CD4-positive, CD25-positive, alpha-beta regulatory T cell (primary cell): ENCODE measurements at regions not wholly inside any gene's neighbourhood (a gene's known extent, or its start where the extent isn't known, plus 50 kb on each side); places are given as distances from the start of the nearest gene placed in this dataset.

Experiments used
- ATAC-seq, 2 donors: fragments of 150-1000 bp; cut with Tn5 transposase; one replicate each; pipeline ENCODE4 v1.10.0; 2021; ENCODE audit warnings: low read depth in 2 of 2, moderate number of reproducible peaks in 2 of 2, moderate library complexity in 1 of 2
- DNase-seq, 3 donors: peaks; one replicate each; pipeline versions ENCODE4 v3.0.0 to v3.0.0-alpha.2; 2012 to 2022; ENCODE audit warnings: mixed read lengths in 1 of 3
- H3K27ac ChIP-seq: one replicate; pipeline ENCODE4 v1.7.0; 2013; ENCODE audit warnings: mild to moderate bottlenecking, low read length; ENCODE audit not compliant: insufficient read depth, poor library complexity, severe bottlenecking
- H3K27me3 ChIP-seq: one replicate; pipeline ENCODE4 v1.7.0; 2013; ENCODE audit warnings: low read length; ENCODE audit not compliant: control insufficient read depth, insufficient read depth
- H3K36me3 ChIP-seq: one replicate; pipeline ENCODE4 v1.7.0; 2013; ENCODE audit warnings: mild to moderate bottlenecking, low read length, moderate library complexity; ENCODE audit not compliant: control insufficient read depth, insufficient read depth
- H3K4me1 ChIP-seq: 2 replicates; pipeline ENCODE4 v1.7.0; 2013; ENCODE audit warnings: mild to moderate bottlenecking, low read length; ENCODE audit not compliant: insufficient read depth, control insufficient read depth, poor library complexity, severe bottlenecking
- H3K4me3 ChIP-seq: one replicate; pipeline ENCODE4 v1.7.0; 2013; ENCODE audit warnings: low read depth, mild to moderate bottlenecking, low read length, moderate library complexity
- H3K9me3 ChIP-seq, 2 experiments: 1 replicate in 1 of 2; 2 replicates in 1 of 2; pipeline ENCODE4 v1.7.0; 2013; ENCODE audit warnings: low read length in 2 of 2, mild to moderate bottlenecking in 1 of 2, moderate library complexity in 1 of 2; ENCODE audit not compliant: control insufficient read depth in 2 of 2
- H3K27ac Mint-ChIP-seq, 3 donors: one replicate each; pipeline ENCODE4 v1.8.0; 2020 to 2022; ENCODE audit warnings: mild to moderate bottlenecking in 3 of 3, mixed read lengths in 3 of 3, moderate library complexity in 2 of 3
- H3K27me3 Mint-ChIP-seq: one replicate; pipeline ENCODE4 v1.8.0; 2022; ENCODE audit warnings: mild to moderate bottlenecking, mixed read lengths
- H3K36me3 Mint-ChIP-seq: one replicate; pipeline ENCODE4 v1.8.0; 2020; ENCODE audit warnings: mixed read lengths
- H3K4me1 Mint-ChIP-seq, 4 donors: one replicate each; pipeline ENCODE4 v1.8.0; 2020 to 2022; ENCODE audit warnings: mixed read lengths in 4 of 4, mild to moderate bottlenecking in 1 of 4
- H3K4me3 Mint-ChIP-seq, 4 donors: one replicate each; pipeline ENCODE4 v1.8.0; 2020 to 2022; ENCODE audit warnings: mild to moderate bottlenecking in 4 of 4, mixed read lengths in 4 of 4, moderate library complexity in 3 of 4
- H3K9me3 Mint-ChIP-seq, 7 donors: one replicate each; pipeline ENCODE4 v1.8.0; 2020 to 2022; ENCODE audit warnings: mixed read lengths in 7 of 7, mild to moderate bottlenecking in 3 of 7, moderate library complexity in 2 of 7

- ATAC-seq = no peak
- H3K4me1 Mint-ChIP-seq = no peaks in the 10 kb centered on the region
- no peaks in the 10 kb centered on the region for H3K27me3 Mint-ChIP-seq
- H3K36me3 ChIP-seq = no peaks in the 10 kb centered on the region
- H3K27ac Mint-ChIP-seq = no peak overlapping the region
- no peaks in the 10 kb centered on the region for H3K4me1 ChIP-seq
- no peak overlapping the region for H3K27ac ChIP-seq
- no peaks in the 10 kb centered on the region for H3K36me3 Mint-ChIP-seq
- H3K9me3 Mint-ChIP-seq = peaks cover 1 to 16% (median 7%) of the 10 kb centered on the region in 7 donors
- no peak for DNase-seq
- H3K4me3 Mint-ChIP-seq = no peak overlapping the region
- no peaks in the 10 kb centered on the region for H3K27me3 ChIP-seq
- H3K9me3 ChIP-seq = no peaks in the 10 kb centered on the region
- no peak overlapping the region for H3K4me3 ChIP-seq
Measured at GRCh38 chr7:120169996-120170783, 102.8 kb upstream of the KCND2 start.

- Histone ChIP-seq H3K27me3 (no peaks in the 10 kb centered on the region), H3K4me1 (no peaks in the 10 kb centered on the region), H3K9me3 (no peaks in the 10 kb centered on the region), H3K4me3 (no peak overlapping the region), H3K27ac (no peak overlapping the region), H3K36me3 (no peaks in the 10 kb centered on the region)
- H3K4me1 Mint-ChIP-seq = no peaks in the 10 kb centered on the region
- ATAC-seq = no peak
- no peaks in the 10 kb centered on the region for H3K36me3 Mint-ChIP-seq
- no peak overlapping the region for H3K4me3 Mint-ChIP-seq
- no peak overlapping the region for H3K27ac Mint-ChIP-seq
- peaks cover 1 to 14% (median 5%) of the 10 kb centered on the region in 7 donors for H3K9me3 Mint-ChIP-seq
- no peaks in the 10 kb centered on the region for H3K27me3 Mint-ChIP-seq
- no peak for DNase-seq
Measured at GRCh38 chr7:120170834-120171233, 102.1 kb upstream of the KCND2 start.

GRCh38 chr7:120171406-120171805 is 101.6 kb upstream of the KCND2 start:
- no peaks in the 10 kb centered on the region for H3K9me3 ChIP-seq
- Mint-ChIP-seq H3K27ac (no peak overlapping the region), H3K4me3 (no peak overlapping the region), H3K4me1 (no peaks in the 10 kb centered on the region), H3K9me3 (peaks cover 0 to 10% (median 2%) of the 10 kb centered on the region in 7 donors), H3K36me3 (no peaks in the 10 kb centered on the region), H3K27me3 (no peaks in the 10 kb centered on the region)
- no peak overlapping the region for H3K4me3 ChIP-seq
- no peaks in the 10 kb centered on the region for H3K36me3 ChIP-seq
- H3K27me3 ChIP-seq = no peaks in the 10 kb centered on the region
- no peak overlapping the region for H3K27ac ChIP-seq
- no peak for ATAC-seq
- no peak for DNase-seq
- H3K4me1 ChIP-seq = no peaks in the 10 kb centered on the region

GRCh38 chr7:120180221-120180620 is 92.8 kb upstream of the KCND2 start:
- Histone ChIP-seq H3K4me3 (no peak overlapping the region), H3K4me1 (no peaks in the 10 kb centered on the region), H3K27me3 (no peaks in the 10 kb centered on the region), H3K27ac (no peak overlapping the region), H3K36me3 (no peaks in the 10 kb centered on the region), H3K9me3 (peaks cover 2 to 7% of the 10 kb centered on the region in 2 experiments)
- H3K4me3 Mint-ChIP-seq = no peak overlapping the region
- no peak for DNase-seq
- H3K36me3 Mint-ChIP-seq = no peaks in the 10 kb centered on the region
- H3K27me3 Mint-ChIP-seq = no peaks in the 10 kb centered on the region
- no peaks in the 10 kb centered on the region for H3K4me1 Mint-ChIP-seq
- ATAC-seq = no peak
- no peak overlapping the region for H3K27ac Mint-ChIP-seq
- peaks cover 3 to 8% (median 7%) of the 10 kb centered on the region in 7 donors for H3K9me3 Mint-ChIP-seq

- H3K36me3 ChIP-seq = no peaks in the 10 kb centered on the region
- H3K4me3 Mint-ChIP-seq = no peak overlapping the region
- H3K27me3 ChIP-seq = no peaks in the 10 kb centered on the region
- H3K9me3 Mint-ChIP-seq = peaks cover 3 to 8% (median 6%) of the 10 kb centered on the region in 7 donors
- no peaks in the 10 kb centered on the region for H3K4me1 ChIP-seq
- H3K27ac ChIP-seq = no peak overlapping the region
- peaks cover 2 to 7% of the 10 kb centered on the region in 2 experiments for H3K9me3 ChIP-seq
- no peak overlapping the region for H3K4me3 ChIP-seq
- no peaks in the 10 kb centered on the region for H3K4me1 Mint-ChIP-seq
- no peaks in the 10 kb centered on the region for H3K27me3 Mint-ChIP-seq
- H3K36me3 Mint-ChIP-seq = no peaks in the 10 kb centered on the region
- ATAC-seq (no peak), DNase-seq (no peak)
- no peak overlapping the region for H3K27ac Mint-ChIP-seq
Measured at GRCh38 chr7:120181499-120181898, 91.5 kb upstream of the KCND2 start.

- H3K9me3 ChIP-seq = no peaks in the 10 kb centered on the region
- no peak overlapping the region for H3K27ac ChIP-seq
- Mint-ChIP-seq H3K27me3 (no peaks in the 10 kb centered on the region), H3K9me3 (peaks cover 3 to 9% (median 5%) of the 10 kb centered on the region in 7 donors), H3K27ac (no peak overlapping the region), H3K4me3 (no peak overlapping the region), H3K36me3 (no peaks in the 10 kb centered on the region), H3K4me1 (no peaks in the 10 kb centered on the region)
- H3K27me3 ChIP-seq = no peaks in the 10 kb centered on the region
- no peak for ATAC-seq
- no peak for DNase-seq
- H3K4me3 ChIP-seq = no peak overlapping the region
- H3K36me3 ChIP-seq = no peaks in the 10 kb centered on the region
- H3K4me1 ChIP-seq = no peaks in the 10 kb centered on the region
Measured at GRCh38 chr7:120184866-120185265, 88.1 kb upstream of the KCND2 start.

GRCh38 chr7:120185940-120186682 is 86.9 kb upstream of the KCND2 start:
- H3K27me3 Mint-ChIP-seq = no peaks in the 10 kb centered on the region
- no peaks in the 10 kb centered on the region for H3K4me1 Mint-ChIP-seq
- Histone ChIP-seq H3K36me3 (no peaks in the 10 kb centered on the region), H3K27ac (no peak overlapping the region), H3K27me3 (no peaks in the 10 kb centered on the region), H3K4me1 (no peaks in the 10 kb centered on the region), H3K9me3 (no peaks in the 10 kb centered on the region), H3K4me3 (no peak overlapping the region)
- no peak overlapping the region for H3K4me3 Mint-ChIP-seq
- no peak overlapping the region for H3K27ac Mint-ChIP-seq
- ATAC-seq (no peak), DNase-seq (no peak)
- no peaks in the 10 kb centered on the region for H3K36me3 Mint-ChIP-seq
- H3K9me3 Mint-ChIP-seq = peaks cover 3 to 8% (median 5%) of the 10 kb centered on the region in 7 donors
